DOHH2 (cell line): ENCODE measurements at regions not wholly inside any gene's neighbourhood (a gene's known extent, or its start where the extent isn't known, plus 50 kb on each side); places are given as distances from the start of the nearest gene placed in this dataset.

ENCODE experiments used
- EZH2phosphoT487 ChIP-seq: fragments of 200-600 bp; sonication (generic); IDR thresholded peaks from 2 replicates; pipeline ENCODE4 v1.6.1; 2017; ENCODE audit warnings: borderline replicate concordance, mild to moderate bottlenecking, antibody characterized with exemption, low read length, moderate library complexity, mixed read lengths
- TF ChIP-seq, protein P1 (sequence below): fragments of 200-600 bp; sonication (generic); IDR thresholded peaks from one replicate; pipeline ENCODE4 v1.5.1; 2014; ENCODE audit warnings: antibody characterized with exemption, mild to moderate bottlenecking, low read depth, low read length; ENCODE audit not compliant: poor library complexity, severe bottlenecking

DNA sequence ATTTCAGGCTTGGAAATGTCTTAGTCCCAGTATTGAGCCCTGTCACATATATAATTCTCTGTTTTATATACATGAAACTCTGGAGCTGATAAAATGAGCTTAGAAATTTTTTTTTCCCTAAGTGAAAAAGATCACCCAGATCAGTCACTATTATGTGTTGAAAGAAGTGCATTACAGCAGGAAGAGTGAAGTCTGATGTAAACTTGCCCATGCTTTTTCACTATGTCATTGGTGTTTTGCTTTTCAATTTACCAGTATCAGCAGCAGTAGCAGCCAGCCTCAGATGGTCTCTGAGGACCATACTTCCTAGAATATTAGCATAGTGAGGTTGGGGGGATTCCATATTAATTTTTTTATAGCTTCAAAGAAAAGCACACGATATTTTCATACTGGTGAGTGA, 255.6 kb upstream of the KCNH8 start:
- TF ChIP-seq, protein P1, sequence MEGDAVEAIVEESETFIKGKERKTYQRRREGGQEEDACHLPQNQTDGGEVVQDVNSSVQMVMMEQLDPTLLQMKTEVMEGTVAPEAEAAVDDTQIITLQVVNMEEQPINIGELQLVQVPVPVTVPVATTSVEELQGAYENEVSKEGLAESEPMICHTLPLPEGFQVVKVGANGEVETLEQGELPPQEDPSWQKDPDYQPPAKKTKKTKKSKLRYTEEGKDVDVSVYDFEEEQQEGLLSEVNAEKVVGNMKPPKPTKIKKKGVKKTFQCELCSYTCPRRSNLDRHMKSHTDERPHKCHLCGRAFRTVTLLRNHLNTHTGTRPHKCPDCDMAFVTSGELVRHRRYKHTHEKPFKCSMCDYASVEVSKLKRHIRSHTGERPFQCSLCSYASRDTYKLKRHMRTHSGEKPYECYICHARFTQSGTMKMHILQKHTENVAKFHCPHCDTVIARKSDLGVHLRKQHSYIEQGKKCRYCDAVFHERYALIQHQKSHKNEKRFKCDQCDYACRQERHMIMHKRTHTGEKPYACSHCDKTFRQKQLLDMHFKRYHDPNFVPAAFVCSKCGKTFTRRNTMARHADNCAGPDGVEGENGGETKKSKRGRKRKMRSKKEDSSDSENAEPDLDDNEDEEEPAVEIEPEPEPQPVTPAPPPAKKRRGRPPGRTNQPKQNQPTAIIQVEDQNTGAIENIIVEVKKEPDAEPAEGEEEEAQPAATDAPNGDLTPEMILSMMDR: no peak
- TF ChIP-seq EZH2phosphoT487: no peak
